ENCODE measurements at regions not wholly inside any gene's neighbourhood (a gene's known extent, or its start where the extent isn't known, plus 50 kb on each side); places are given as distances from the start of the nearest gene placed in this dataset.

DNA sequence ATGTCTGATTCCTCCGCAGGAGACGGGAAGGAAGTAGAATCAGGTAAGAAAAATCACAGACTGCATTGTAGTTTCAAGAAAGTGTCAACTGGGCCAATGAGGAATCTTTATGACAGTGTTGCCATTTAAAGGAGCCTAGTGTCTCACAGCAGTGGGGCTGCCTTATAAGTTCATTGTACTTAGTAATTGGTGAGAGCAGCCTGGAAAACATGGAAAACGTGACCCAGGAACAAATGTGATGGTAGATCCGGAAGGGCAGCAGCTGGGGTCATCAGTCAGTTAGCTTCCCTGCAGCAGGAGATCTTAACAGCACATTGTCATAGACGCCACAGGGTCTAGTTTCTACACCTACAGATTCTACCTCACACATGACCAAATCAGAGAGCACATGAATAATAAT lies 630.0 kb upstream of the LMO3 start:
- TF ChIP-seq POLR2AphosphoS5 (IDR thresholded peaks at IDR 0.05) = no peak
- TF ChIP-seq, protein P1, sequence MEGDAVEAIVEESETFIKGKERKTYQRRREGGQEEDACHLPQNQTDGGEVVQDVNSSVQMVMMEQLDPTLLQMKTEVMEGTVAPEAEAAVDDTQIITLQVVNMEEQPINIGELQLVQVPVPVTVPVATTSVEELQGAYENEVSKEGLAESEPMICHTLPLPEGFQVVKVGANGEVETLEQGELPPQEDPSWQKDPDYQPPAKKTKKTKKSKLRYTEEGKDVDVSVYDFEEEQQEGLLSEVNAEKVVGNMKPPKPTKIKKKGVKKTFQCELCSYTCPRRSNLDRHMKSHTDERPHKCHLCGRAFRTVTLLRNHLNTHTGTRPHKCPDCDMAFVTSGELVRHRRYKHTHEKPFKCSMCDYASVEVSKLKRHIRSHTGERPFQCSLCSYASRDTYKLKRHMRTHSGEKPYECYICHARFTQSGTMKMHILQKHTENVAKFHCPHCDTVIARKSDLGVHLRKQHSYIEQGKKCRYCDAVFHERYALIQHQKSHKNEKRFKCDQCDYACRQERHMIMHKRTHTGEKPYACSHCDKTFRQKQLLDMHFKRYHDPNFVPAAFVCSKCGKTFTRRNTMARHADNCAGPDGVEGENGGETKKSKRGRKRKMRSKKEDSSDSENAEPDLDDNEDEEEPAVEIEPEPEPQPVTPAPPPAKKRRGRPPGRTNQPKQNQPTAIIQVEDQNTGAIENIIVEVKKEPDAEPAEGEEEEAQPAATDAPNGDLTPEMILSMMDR (IDR thresholded peaks at IDR 0.05) = no peak
- TF ChIP-seq EP300 (IDR thresholded peaks at IDR 0.05) = no peak
- TF ChIP-seq POLR2A (IDR thresholded peaks at IDR 0.05; ENCODE audit: low read depth) = no peak
